Iris pigment epithelial cell (primary cell): ENCODE measurements at regions not wholly inside any gene's neighbourhood (a gene's known extent, or its start where the extent isn't known, plus 50 kb on each side); places are given as distances from the start of the nearest gene placed in this dataset.
"Not testable (repeated sequence)": the region's sequence is repeated elsewhere in the genome, so short reads cannot be mapped to it uniquely, and the experiment has no call there.

Experiments used
- DNase-seq: peaks from one replicate; pipeline ENCODE4 v3.0.0-alpha.2; 2011; ENCODE audit warnings: low read depth

DNA sequence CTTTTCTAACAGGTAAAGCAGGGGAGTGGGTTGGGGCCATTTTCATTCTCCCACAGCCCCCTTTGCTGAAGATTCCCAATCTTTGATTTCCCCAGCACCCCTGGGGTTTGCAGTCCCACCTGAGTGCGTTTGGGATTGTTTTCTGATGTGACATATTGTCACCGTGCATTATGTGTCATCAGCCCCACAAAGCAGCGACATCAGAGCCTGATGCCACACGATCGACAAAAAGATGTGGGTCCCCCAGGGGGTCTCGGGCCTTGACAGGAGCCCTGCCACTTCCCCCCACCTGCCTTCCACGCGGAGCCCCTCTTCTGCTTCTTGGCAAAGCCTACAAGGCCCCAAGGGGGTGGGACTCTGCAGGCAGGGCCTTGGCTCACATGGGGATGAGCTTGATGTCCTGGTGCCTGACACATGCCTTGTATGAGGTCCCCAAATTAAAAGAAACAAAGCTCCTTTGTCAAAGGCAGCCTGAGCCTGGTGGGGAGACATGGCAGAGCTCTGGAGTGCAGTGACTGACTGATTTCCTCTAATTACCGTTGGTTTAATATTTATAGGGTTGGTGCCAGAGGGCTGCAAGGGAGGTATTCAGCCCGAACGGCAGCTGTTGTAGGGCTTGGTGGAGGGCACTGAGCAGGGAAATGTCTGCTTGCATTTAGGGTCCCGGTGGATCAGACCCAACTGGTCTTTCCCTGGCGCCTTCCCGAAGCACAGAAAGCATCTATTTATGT lies 149.2 kb downstream of the MIAT start:
- DNase-seq: no peak

DNA sequence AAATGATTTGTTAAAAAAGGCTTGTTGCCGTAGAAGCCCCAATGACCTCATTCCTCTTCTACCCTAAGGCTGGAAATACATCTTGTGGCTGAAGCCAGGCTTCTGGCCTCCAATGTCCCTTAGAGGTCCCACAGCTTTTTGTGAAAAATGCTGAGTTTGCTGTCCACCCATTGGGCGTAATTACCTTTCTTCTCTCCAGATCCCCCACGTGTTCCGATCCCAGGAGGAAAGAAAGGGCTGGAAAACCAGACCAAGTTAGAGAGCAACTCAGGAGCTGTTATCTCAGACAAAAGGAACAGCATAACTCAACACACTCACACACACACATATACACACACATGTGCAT lies 154.2 kb downstream of the MIAT start:
- DNase-seq: no peak

DNA sequence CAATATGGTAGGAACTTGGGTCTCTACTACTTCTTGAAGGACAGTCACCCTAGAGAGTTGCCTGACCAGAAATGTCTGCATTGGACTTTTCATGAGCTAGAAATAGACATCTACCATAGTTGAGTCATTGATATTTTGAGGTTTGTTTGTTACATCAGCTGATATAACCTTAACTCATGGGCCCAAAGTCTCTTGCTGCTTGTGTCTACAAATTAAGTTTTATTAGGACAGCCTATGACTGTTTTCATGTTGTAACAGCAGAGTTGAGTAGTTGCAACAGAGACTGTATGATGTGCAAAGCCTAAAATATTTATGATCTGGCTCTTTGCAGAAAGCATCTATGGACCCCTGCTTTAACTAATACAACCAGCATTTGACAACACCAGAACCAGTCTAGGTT lies 155.3 kb downstream of the MIAT start:
- no peak for DNase-seq

DNA sequence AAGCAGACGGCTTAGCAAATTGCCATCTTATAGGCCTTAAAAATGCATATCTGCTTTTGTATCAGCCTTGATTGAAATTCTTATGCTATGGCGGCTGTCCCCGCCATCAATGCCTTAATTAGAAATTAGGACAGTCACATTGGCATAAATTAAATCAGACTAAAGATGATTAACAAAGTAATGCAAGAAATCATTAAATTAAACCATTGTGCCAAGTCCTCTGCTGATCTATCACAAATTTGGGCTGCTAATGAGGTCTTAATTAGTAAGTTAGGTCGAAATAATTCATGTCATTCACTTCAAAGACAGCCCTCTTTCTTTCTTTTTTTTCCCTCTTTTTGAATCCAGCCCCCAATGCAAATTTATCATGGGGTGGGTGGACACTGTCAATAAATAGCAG lies 159.3 kb downstream of the MIAT start:
- DNase-seq: no peak

DNA sequence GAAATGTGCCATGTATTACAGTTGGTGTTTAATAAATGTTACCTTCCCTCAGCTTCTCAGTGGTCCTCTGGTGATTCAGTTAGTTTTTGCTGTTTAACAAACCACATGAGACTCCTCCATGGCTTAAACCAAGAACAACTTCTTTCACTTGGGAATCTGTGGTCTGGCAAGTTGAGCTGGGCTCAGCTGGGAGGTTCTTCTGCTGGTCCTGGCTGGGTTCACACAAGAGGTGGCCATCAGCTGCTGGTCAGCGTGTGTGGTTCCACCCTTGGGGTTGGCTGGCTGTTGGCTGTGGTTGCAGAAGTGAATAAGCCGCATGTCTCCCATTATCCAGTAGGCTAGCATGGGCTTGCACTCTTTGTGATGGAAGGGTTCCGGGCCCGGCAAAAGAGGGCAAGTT lies 160.5 kb downstream of the MIAT start:
- no peak for DNase-seq

DNA sequence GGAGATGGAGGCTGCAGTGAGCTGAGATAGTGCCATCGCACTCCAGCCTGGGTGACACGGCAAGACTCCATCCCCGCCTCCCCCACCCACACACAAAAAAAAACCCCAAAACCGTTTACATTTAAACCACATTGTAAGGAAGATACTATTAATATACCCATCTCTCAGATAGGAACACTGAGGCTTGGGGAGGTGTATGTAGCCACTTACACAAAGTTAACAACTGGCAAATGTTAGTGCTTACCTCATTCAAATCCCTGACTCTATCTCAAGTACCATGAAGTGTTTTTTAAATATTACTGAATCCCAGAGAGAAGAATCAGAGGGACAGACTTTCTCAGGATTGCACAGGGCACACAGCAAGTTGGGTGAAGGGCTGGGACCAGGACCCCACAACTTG lies 164.5 kb downstream of the MIAT start:
- no peak for DNase-seq

DNA sequence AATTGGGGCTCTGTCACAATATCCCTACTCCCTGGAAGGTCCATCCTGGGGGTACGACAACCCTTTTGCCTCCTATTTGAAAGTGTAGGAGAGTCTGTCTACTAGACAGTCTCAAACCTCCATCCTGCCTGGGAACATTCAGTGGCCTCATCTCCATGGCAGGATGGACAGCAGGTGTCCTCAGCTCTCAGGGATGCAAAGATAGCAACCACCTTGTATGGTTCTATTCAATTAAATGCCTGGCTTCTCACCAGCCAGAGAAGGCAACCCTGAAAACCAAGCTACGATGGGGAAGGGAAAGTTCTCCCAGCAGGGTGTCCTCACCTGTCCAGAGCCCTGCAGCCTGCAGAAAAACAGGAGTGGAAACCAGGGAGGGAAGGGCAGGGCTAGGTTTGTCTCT lies 164.9 kb downstream of the MIAT start:
- no peak for DNase-seq

DNA sequence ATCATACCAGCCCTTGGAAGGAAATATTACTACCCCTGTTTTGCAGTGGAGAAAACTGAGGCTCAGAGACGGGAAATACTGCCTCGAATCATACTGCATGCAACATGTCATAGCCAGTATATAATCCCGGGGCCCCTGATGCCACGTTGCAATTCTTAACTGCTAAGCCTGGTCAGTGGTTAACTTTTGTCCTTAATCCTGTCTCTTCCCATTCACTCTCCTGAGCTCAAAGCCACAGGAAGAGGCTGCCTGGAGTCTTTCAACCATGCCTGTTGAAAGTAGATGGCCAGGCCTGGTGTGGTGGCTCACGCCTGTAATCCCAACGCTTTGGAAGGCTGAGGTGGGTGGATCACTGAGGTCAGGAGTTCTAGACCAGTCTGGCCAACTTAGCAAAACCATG lies 166.6 kb downstream of the MIAT start:
- no peak for DNase-seq

DNA sequence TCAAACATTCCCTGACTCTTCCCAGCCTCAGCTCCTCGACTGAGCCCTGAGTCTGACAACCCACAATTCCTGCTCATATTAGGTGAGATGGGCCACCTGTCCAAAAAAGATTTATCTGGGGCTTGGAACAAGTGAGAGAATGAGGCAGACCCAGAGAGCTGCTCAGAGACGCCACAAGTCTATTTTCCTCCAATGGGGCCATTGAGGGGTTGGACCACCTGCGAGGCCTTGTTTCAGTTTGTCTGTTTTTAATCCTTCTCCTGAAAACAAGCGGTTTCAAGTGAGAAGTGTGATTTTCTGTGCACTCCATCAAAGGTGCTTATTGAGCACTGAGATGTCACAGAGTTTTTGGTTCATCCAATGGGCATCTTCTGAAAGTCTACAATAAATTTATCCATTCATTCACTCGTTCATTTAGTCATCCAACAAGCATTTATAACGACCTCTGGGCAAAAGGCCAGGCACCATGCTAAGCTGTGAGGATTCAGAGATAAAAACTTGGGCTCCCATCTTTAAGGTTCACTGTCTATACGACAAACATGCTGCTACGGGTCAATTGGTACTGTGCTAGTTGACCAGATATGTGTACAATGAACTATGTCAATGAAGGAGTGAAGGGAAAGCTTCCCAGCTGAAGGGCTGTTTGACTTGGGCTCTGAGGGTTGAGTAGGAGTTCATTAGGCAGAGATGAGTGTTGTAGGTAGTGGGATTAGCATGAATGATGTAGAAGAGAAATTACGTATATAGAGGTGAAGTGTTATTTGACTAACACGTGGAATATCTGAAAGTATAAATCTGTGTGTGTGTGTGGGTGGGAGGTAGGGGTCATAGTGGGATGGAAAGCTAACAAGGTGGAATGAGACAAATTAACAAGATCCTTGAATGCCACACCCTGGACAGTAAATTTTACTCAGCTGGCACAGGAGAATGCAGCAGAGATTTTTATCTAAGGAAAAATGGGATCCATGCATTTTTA lies 168.9 kb downstream of the MIAT start:
- DNase-seq: no peak

DNA sequence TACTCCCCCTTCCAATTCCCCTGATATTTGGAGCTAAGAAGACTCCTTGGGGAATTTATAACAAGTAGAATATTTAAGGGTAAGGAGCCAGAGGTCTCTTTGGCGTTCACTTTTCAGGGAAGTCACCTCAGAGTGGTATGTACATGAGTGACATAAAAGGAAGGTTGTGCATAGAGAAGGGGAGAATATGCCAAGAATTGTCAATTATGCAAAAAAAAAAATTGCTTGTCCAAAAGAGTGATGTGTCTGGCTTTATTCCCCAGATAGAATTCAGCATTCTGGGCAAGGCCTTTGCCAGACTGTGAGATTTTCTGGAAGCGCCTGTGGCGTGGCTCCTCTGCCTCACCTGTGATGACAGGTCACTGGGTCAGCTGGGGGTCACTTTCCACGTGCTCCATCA lies 170.2 kb downstream of the MIAT start:
- DNase-seq: no peak

DNA sequence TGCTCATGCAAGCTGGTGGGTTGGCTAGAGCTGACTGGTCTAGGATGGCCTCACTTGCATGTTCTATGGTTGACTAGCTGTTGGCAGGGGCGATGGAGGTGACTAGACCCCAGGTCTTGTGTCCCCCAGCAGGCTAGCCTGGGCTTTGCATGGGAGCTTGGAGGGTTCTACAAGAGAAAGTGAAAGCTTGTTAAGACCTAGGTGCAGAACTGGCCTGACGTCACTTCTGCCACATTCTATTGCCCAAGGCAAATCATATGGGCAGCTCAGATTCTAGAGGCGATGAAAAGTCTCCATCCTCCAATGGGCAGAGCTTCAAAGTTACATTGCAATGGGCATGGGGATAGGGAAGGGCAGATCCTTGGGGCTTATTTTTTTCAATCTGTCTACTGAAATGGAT lies 170.9 kb downstream of the MIAT start:
- DNase-seq: no peak

DNA sequence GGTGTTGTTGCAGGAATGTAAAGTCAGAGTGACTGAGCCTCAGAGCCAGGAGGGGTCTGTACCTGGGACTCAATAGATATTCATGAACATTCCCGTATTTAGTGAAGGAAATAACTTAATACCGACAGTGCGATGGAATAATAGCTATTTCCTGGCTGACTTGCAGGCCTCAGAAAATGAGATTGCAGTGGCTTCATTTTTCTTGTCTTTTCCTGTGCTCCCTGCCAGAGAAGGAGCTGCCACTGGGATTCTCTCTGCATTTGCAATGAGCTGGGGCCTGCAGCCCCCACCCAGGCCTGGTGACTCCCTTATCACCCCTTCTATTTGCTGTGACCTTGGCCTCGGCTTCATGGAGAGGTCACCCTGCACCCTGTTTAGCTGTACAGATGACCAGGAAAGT lies 173.4 kb downstream of the MIAT start:
- DNase-seq: no peak

DNA sequence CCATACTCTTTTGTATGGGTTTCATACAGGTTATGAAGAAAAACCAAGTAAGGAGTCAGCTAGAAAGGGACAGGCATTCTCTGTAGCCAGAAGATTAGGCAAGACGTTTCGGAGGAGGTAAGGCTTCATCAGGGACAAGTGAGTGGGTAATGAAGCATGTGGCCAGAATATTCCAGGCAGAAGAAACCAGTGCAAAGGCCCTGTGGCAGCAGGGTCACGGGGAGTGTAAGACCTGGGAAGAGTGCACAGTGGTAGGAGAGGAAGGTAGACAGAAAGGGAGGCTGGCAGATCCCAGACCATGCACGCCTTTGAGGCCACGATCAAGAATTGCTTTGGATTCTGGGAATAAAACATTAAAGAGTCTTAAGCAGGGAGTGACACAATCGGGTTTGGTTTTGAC lies 177.6 kb downstream of the MIAT start:
- DNase-seq: no peak

DNA sequence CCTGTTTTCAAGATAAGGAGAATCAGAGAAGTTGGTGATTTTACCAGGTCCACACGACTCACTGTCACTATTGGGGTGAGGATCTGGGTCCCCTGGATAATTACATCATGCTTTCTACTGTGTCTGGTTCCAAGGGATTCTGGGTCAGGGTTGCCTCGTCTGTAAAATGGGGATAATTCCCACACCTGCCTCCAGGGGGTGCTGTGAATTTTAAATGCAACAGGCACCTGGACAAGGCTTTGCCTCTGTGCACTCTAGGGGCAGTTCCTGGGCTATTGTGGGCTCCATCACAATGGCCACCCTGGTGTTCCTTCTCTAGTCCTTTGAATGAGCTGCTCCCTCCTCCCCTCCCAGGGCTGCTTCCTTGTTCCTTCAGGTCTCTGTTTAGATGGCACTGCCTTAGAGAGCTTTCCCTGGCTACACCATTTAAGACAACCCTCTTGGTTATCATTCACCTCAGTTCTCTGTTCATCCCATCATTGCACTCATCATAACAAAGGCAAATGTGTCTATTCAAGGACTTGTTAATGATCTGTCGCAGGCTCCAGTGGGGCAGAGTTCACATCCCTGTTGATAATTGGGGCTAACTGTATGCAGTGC lies 178.6 kb downstream of the MIAT start:
- DNase-seq: peak; percentile 47

DNA sequence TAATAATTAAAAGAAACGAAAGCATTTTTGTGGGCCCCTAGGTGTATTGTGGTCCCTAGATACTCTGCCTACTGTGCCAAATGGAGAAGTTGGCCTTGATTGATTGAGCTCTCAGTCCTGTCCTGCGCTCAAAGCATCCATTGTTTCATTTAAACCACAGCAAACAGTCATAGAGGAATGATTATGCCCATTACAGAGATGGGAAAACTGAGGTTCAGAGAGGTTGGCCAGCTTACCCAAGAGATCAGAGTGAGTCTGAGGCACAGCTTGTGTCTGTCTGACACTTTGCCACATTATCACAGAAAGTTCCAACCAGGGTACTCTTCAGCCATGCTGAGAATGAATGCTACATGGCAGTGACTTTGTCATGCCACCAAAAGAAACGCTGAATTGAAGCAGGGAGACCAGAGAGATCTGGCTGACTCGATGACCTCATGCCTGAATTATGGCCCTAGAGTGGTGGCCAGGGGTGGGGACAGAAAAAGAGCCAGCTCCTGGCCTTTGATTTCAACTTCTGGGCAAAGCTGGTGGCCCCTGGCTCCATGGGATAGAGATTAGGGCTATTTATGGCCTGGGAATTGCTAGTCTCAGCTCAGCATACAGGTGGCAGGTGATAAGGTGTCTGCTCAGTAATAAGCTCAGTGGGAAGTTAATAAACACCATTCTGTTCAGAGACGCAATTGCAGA lies 180.5 kb downstream of the MIAT start:
- DNase-seq: no peak

DNA sequence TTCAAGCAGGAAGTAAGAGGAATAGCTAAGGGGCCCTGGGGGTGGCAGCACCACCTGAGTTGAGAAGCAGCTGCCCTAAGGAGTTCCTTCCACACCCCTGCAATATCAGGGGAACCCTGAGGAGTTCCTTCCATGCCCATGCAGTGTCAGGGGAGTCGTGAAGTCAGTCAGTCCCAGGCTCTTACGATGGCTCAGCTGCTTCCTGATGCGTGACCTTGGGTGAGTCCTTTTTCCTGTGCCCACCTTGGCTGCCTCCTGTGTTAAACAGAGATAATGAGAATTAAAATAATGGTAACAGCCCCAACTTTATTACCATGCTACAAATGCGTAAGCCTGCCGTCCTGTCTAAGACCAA lies 181.1 kb downstream of the MIAT start:
- no peak for DNase-seq

DNA sequence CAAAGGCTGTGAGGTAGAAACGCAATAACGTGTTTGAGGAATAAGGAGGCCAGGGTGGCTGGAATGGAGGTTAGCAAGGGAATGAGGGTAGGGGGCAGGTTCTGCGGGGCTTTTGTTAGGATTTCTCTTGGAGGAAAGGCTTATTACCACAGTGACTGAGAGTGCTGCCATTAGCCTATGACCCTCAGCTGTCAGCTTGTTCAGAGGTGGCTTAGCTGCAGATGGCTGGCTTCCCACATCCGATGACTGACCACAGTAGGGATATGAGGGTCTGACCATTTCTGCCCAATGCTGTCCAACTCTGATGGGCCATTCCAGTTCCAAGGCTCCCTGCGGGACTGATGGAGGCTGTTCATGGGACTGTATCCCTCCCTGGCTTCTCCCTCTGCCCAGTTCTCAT lies 181.8 kb downstream of the MIAT start:
- no peak for DNase-seq

DNA sequence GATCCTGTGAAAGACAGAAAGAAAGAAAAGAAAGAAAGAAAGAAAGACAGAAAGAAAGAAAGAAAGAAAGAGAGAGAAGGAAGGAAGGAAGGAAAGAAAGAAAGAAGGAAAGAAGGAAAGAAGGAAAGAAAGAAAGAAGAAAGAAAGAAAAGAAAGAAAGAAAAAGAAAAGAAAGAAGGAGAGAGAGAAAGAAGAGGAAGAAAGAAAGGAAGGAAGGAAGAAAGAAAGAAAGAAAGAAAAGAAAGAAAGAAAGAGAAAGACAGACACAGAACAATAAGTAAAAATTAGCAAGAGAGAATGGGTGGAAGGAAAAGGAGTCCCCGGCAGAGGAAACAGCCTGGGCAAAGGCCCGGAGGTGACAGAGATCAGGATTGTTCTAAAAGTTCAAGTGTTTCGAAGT lies 183.4 kb downstream of the MIAT start:
- not testable (repeated sequence) for DNase-seq

DNA sequence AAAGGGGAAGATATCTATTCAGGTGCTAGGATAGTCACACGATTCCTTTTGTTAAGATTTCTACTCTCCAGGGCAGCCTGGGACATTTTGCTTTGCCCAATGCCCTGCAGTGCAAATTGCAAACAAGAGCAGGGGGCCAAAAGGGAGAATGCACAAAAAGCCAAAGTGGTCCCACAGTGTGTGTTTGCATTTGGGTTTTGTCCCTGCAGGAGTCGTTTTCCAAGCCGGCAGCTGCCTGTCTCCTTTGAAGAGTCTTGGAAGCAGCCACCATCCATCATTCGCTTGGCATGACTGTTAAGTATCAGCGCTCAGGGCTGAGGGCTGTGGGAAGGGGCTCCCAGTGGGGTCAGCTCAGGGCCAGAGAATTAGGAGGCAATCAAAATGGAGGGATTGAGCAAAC lies 184.7 kb downstream of the MIAT start:
- no peak for DNase-seq

DNA sequence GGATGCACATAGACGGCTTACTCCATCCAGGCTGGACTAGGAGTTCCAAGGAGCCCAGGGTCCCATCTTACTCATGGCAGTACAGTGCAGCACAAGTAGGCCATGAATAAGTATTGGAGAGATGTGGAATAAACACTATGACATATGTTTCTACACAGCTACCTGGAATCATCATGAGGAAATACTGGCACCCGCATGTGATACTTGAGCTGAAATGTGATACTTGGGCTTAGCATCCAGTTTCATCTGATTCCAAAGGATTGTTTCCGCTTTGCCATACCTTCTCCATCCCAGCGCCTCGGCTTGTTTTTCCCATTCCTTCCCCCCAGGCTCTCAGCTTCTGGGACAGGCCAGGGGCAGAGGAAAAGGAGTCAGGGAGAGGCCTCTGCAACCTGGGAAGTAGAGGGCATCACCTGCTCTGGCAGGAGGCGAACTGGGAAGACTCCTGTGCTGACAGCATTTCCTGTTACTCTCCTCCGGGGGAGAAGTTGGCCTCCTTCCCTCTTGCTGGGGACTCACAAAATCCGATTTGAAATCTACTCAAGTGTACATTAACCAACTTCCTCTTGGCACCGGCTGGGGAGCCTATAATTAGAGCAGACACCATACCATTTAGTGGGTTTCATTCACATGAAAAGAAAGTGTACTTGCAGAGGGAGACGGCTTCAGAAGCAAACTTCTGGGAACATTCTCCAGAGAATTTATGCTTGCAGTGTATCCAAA lies 187.8 kb downstream of the MIAT start:
- peak; percentile 13 for DNase-seq

DNA sequence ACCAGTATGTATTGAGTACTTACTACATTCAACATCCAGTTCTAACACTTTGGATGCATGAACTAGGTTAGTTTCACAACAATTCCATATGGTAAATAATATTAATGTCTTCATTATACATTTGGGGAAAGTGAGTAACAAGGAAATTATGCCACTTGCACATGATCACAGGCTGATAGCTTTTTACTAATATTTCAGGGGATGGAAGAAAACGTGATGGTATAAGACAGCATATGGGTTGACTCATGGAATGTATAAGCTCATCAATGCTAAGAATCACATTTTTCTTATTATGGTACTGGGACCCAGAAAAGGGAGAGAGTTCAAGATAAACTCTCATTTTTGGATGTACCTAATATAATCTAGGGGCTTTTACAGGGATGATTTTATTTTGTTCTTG lies 188.7 kb downstream of the MIAT start:
- no peak for DNase-seq

DNA sequence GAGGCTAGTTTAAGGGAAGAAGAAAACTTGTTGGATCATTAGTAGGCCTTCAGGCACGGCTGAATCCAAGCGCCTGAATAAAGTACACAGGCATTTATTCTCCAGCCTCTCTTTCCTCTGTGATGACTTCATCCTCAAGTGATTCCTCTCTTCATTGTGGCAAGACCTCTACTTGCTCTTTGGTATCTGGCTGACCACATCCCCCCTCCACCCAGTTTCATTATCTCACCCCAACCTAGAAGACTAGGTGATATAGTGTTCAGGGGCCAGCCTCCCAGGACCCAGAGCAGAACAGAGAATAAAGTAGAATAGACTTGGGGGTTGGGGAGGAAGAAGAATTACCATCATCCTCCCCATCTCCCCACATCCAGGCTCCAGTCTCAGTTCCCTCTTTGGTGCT lies 189.3 kb downstream of the MIAT start:
- peak; percentile 48 for DNase-seq
